ENCODE measurements at regions not wholly inside any gene's neighbourhood (a gene's known extent, or its start where the extent isn't known, plus 50 kb on each side); places are given as distances from the start of the nearest gene placed in this dataset.
"Not testable (repeated sequence)": the region's sequence is repeated elsewhere in the genome, so short reads cannot be mapped to it uniquely, and the experiment has no call there.

DNA sequence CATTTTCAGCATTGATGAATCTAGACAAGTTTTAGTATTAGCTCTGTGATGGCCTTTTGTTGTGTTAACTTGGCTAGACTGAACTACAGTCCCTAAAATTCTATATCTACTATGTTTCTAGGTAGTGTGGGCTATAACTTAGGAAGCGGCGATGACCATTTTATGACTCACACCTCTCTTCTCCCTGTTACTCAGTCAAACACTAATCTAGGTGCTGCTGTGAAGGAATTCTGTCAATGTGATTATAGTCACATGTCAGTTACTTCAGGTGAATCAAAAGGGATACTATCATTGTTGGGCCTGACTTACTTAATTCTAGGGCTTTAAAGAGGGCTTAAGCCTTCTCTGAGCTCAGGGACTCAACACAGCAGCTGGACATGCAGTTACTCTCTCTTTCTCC lies 691.5 kb upstream of the MAP3K7 start:
- DNase-seq (ENCODE audit: low read depth in 2 of 3, low spot score in 1 of 3): no peak

- no peak for DNase-seq (ENCODE audit: low read depth in 2 of 3, low spot score in 1 of 3)
Measured at GRCh38 chr6:91276315-91276714, 689.4 kb upstream of the MAP3K7 start.

GRCh38 chr6:91273729-91274128 lies 686.9 kb upstream of the MAP3K7 start:
- DNase-seq (ENCODE audit: low read depth in 2 of 3, low spot score in 1 of 3): no peak

DNA sequence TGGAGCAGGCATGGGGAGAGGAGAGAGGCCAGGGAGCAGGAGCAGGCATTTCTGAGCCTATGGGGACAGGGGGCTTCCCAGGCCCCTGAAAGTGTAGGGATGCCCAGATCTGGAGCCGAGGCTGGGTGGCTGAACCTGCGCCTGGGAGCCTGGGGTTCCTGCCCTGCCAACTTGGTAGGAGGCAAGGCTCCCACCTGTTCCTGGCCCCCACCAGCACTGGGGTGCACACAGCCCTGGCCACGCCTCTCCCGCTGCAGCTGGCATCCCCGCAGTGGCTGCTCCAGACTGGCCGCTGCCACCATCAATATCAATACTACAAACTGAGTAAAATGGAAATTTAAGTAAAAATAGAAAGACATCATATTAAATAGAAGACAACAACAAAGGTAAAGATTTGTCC lies 684.9 kb upstream of the MAP3K7 start:
- no peak for DNase-seq (ENCODE audit: low read depth in 2 of 3, low spot score in 1 of 3)

- DNase-seq (ENCODE audit: low read depth in 2 of 3, low spot score in 1 of 3): no peak
Measured at GRCh38 chr6:91268941-91269340, 682.1 kb upstream of the MAP3K7 start.

- DNase-seq (ENCODE audit: low read depth in 2 of 3, low spot score in 1 of 3): no peak
Measured at GRCh38 chr6:91267246-91267645, 680.4 kb upstream of the MAP3K7 start.

GRCh38 chr6:91266156-91266555 lies 679.3 kb upstream of the MAP3K7 start:
- no peak for DNase-seq (ENCODE audit: low read depth in 2 of 3, low spot score in 1 of 3)

DNA sequence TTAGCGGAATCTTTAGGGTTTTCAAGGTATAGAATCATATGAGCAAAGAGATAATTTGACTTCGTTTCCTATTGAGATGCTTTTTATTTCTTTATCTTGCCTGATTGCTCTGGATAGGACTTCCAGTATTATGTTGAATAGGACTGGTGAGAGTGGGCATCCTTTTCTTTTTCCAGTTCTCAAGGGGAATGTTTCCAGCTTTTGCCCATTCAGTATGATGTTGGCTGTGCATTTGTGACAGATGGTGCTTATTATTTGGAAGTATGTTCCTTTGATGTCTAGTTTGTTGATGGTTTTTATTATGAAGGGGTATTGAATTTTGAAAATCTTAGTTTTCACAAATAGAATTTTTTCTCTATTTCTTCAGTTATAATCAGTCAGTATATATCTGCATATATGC lies 656.6 kb upstream of the MAP3K7 start:
- no peak for DNase-seq (ENCODE audit: low read depth in 2 of 3, low spot score in 1 of 3)

- DNase-seq (ENCODE audit: low read depth in 2 of 3, low spot score in 1 of 3): no peak
Measured at GRCh38 chr6:91242614-91242949, 655.7 kb upstream of the MAP3K7 start.

DNA sequence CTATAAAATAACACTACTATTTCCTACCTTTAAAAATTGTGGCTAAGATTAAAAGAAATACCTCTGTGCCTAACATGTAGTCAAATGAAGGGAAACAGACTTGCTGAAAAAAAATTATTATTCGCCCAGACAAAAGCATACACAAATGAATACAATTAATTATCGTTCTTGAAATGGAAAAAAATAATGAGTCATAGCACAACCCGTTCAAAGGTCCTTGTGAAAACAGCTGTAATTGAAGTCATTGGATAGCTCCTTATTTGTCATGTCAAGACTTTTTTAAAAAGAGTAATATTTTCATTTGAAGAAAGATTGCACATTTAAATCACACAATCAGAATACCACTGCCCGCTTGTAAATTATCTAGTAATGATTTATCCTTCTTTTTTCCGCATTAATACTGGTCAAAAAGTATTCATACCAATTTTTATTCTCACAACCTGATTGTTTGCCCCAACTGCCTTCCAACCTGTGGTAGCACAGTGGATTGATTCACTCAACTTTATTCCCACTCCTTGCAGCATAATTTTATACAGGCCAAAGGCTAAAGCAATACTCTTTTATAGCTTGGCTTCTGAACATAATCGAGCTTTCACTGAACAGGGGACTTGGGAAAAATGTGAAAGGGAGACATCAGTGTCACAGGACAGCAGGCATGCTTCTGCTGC lies 655.2 kb upstream of the MAP3K7 start:
- no peak for DNase-seq (ENCODE audit: low read depth in 2 of 3, low spot score in 1 of 3)

GRCh38 chr6:91240878-91241603 lies 654.2 kb upstream of the MAP3K7 start:
- no peak for DNase-seq (ENCODE audit: low read depth in 2 of 3, low spot score in 1 of 3)

- DNase-seq (ENCODE audit: low read depth in 2 of 3, low spot score in 1 of 3): no peak
Measured at GRCh38 chr6:91221072-91221720, 634.3 kb upstream of the MAP3K7 start.

GRCh38 chr6:91213229-91213901 lies 626.5 kb upstream of the MAP3K7 start:
- DNase-seq (ENCODE audit: low read depth in 2 of 3, low spot score in 1 of 3): no peak

DNA sequence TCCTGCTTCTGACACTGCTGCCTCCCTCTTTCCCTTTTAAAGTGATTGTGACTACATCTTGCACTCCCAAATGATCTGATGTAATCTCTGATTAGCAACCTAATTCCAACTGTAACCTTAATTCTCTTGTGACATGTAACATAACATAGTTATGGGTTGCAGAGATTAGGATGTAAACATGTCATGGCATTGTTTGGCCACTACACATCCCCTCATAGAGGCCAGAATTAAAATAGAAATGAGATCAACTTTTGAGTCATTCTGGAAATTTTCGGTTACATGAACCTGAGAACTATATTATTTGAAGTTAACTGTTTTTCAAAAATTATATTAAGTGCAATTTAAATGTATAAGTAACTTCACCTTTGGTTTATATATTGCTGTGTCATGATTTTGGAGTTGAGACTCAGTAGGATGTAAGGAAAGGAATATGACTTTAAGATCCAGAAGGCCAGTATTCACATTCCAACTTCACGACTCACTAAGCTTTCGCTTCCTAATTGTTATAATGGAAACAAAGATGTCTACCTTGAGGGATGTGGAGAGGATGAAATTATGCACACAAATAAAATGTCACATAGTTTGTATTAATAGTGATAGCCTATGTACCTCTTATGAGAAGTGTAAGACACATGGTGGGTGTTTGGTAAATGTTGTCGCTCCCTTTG lies 611.9 kb upstream of the MAP3K7 start:
- no peak for DNase-seq (ENCODE audit: low read depth in 2 of 3, low spot score in 1 of 3)

DNA sequence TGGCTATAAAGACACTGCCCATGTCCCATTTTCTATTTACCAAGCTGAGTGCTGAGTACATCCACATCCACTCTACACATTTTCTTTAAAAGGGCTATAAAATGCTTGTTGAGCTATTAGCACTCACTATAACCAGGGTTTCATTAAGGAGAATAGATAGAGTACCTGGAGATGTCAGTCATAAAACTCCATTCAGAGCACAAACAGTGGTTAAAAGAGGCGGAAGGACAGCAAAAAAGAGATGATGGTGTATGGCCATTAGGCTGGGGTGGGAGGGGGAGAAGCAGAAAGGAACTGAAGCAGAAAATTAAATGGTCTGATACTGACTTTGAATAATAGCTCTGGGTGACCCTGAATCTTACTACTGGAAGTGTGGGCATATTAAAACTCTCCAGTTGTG lies 609.9 kb upstream of the MAP3K7 start:
- no peak for DNase-seq (ENCODE audit: low read depth in 2 of 3, low spot score in 1 of 3)

GRCh38 chr6:91193446-91193845 lies 606.6 kb upstream of the MAP3K7 start:
- no peak for DNase-seq (ENCODE audit: low read depth in 2 of 3, low spot score in 1 of 3)

DNA sequence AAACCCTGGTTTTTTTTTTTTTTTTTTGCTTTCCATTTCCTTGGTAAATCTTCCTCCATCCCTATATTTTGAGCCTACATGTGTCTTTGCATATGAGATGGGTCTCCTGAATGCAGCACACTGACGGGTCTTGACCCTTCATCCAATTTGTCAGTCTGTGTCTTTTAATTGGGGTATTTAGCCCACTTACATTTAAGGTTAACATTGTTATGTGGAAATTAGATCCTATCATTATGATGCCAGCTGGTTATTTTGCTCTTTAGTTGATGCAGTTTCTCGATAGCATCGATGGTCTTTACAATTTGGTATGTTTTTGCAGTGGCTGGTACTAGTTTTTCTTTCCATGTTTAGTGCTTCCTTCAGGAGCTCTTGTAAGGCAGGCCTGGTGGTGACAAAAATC lies 603.2 kb upstream of the MAP3K7 start:
- DNase-seq (ENCODE audit: low read depth in 2 of 3, low spot score in 1 of 3): not testable (repeated sequence)

GRCh38 chr6:91185072-91185471 lies 598.2 kb upstream of the MAP3K7 start:
- DNase-seq (ENCODE audit: low read depth in 2 of 3, low spot score in 1 of 3): no peak

GRCh38 chr6:91181416-91181815 lies 594.5 kb upstream of the MAP3K7 start:
- no peak for DNase-seq (ENCODE audit: low read depth in 2 of 3, low spot score in 1 of 3)

DNA sequence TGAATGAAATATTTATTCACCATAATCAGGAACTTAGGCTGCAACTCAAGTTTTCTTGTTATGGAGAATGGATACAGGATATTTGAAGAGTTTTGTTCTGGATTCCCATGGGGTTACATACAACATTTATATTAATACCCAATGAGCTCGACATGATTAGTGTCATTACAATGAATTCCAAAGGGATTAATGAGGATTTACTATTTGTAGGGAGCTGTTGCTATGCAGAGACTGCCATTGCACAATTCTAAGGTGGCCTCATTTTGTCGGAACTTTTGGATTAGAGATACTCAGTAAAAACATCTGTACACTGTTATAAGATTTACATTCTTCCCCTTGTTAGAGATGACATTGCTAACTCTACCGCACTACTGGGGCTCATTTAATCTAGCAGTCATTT lies 586.8 kb upstream of the MAP3K7 start:
- DNase-seq (ENCODE audit: low read depth in 2 of 3, low spot score in 1 of 3): no peak

DNA sequence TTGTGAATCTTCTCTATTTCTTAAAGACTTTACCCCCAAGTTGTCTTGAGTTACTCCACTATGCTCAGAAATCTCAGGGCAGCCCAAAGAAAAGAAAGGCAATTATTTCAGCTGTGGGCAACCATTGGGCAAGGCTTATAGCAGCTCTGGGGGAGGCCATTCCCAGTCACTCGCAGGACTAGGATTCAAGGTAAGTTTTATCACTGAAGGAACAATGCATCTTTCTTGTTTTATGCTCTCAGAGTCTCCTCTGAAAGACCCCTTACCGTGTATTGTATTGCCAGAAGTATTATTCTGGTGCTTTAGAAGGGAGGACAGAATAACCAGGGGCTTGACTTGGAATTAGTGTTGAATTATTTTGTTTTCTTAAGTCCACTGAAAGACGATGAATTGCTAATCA lies 586.3 kb upstream of the MAP3K7 start:
- no peak for DNase-seq (ENCODE audit: low read depth in 2 of 3, low spot score in 1 of 3)

All from stimulated activated CD4-positive, alpha-beta T cell treated with anti-CD3 and anti-CD28 coated beads, Interleukin-12 subunit alpha, Interleukin-12 subunit beta, amount 100 ng/mL, for 48 hours (primary cell).